H9 (cell line): ENCODE measurements at regions not wholly inside any gene's neighbourhood (a gene's known extent, or its start where the extent isn't known, plus 50 kb on each side); places are given as distances from the start of the nearest gene placed in this dataset.

Source experiments
- DNase-seq: peaks from one replicate; pipeline ENCODE4 v3.0.0-alpha.2; 2017
- H2AFZ ChIP-seq: one replicate; pipeline ENCODE4 v1.6.1; 2013; ENCODE audit warnings: mild to moderate bottlenecking, low read length, control low read depth, moderate library complexity
- H2AK5ac ChIP-seq: 2 replicates; pipeline ENCODE4 v1.6.1; 2013; ENCODE audit warnings: low read length, control low read depth, mixed read lengths; ENCODE audit not compliant: insufficient read length
- H2BK120ac ChIP-seq: one replicate; pipeline ENCODE4 v1.6.1; 2013; ENCODE audit warnings: low read depth, mild to moderate bottlenecking, low read length, control low read depth, inconsistent platforms; ENCODE audit not compliant: poor library complexity, severe bottlenecking
- H2BK12ac ChIP-seq: 2 replicates; pipeline ENCODE4 v1.6.1; 2013; ENCODE audit warnings: low read length, control low read depth, mixed read lengths, low read depth; ENCODE audit not compliant: insufficient read length
- H2BK15ac ChIP-seq: 2 replicates; pipeline ENCODE4 v1.6.1; 2013; ENCODE audit warnings: low read depth, low read length, control low read depth
- H2BK20ac ChIP-seq: one replicate; pipeline ENCODE4 v1.6.1; 2013; ENCODE audit warnings: low read depth, mild to moderate bottlenecking, low read length, control low read depth, inconsistent platforms; ENCODE audit not compliant: poor library complexity, severe bottlenecking
- H2BK5ac ChIP-seq: 2 replicates; pipeline ENCODE4 v1.6.1; 2013; ENCODE audit warnings: low read length, control low read depth, mixed read lengths; ENCODE audit not compliant: insufficient read length
- H3K14ac ChIP-seq: 2 replicates; pipeline ENCODE4 v1.6.1; 2013; ENCODE audit warnings: low read length, control low read depth; ENCODE audit not compliant: insufficient read depth
- H3K18ac ChIP-seq: 2 replicates; pipeline ENCODE4 v1.6.1; 2013; ENCODE audit warnings: low read depth, mild to moderate bottlenecking, mixed read lengths, low read length, control low read depth; ENCODE audit not compliant: insufficient read length
- H3K23ac ChIP-seq: 2 replicates; pipeline ENCODE4 v1.6.1; 2013; ENCODE audit warnings: low read length, control low read depth, mixed read lengths, low read depth; ENCODE audit not compliant: insufficient read length
- H3K23me2 ChIP-seq: 2 replicates; pipeline ENCODE4 v1.6.1; 2013; ENCODE audit warnings: low read depth, mild to moderate bottlenecking, mixed read lengths, low read length, control low read depth; ENCODE audit not compliant: insufficient read length, poor library complexity, severe bottlenecking
- H3K27ac ChIP-seq: 2 replicates; pipeline ENCODE4 v1.5.1; 2013; ENCODE audit warnings: low read length, control low read depth, mixed read lengths, low read depth; ENCODE audit not compliant: insufficient read length
- H3K27me3 ChIP-seq: 2 replicates; pipeline ENCODE4 v1.6.1; 2013; ENCODE audit warnings: low read length, control low read depth, inconsistent platforms; ENCODE audit not compliant: insufficient read depth
- H3K4ac ChIP-seq: 2 replicates; pipeline ENCODE4 v1.6.1; 2013; ENCODE audit warnings: low read depth, mild to moderate bottlenecking, control low read depth, inconsistent platforms, low read length, moderate library complexity
- H3K4me1 ChIP-seq: 2 replicates; pipeline ENCODE4 v1.6.1; 2013; ENCODE audit warnings: low read length, control low read depth, inconsistent platforms; ENCODE audit not compliant: insufficient read depth
- H3K4me2 ChIP-seq: 2 replicates; pipeline ENCODE4 v1.6.1; 2013; ENCODE audit warnings: low read length, control low read depth, mixed read lengths; ENCODE audit not compliant: insufficient read length, insufficient read depth
- H3K56ac ChIP-seq: 2 replicates; pipeline ENCODE4 v1.6.1; 2013; ENCODE audit warnings: low read depth, mild to moderate bottlenecking, mixed read lengths, low read length, control low read depth; ENCODE audit not compliant: insufficient read length
- H3K79me1 ChIP-seq: 2 replicates; pipeline ENCODE4 v1.6.1; 2013; ENCODE audit warnings: low read depth, mild to moderate bottlenecking, moderate library complexity, low read length, control low read depth, inconsistent platforms; ENCODE audit not compliant: insufficient read depth, poor library complexity, severe bottlenecking
- H3K79me2 ChIP-seq: 2 replicates; pipeline ENCODE4 v1.6.1; 2013; ENCODE audit warnings: low read length, control low read depth, inconsistent platforms; ENCODE audit not compliant: insufficient read depth
- H3K9ac ChIP-seq: 2 replicates; pipeline ENCODE4 v1.6.1; 2013; ENCODE audit warnings: low read length, control low read depth, mixed read lengths; ENCODE audit not compliant: insufficient read length; ENCODE audit errors: extremely low read depth
- H3K9me3 ChIP-seq: one replicate; pipeline ENCODE4 v1.6.1; 2013; ENCODE audit warnings: low read depth, low read length, inconsistent platforms; ENCODE audit not compliant: control insufficient read depth
- H3T11ph ChIP-seq: one replicate; pipeline ENCODE4 v1.6.1; 2013; ENCODE audit warnings: mild to moderate bottlenecking, low read length, control low read depth, inconsistent platforms
- H4K20me1 ChIP-seq: one replicate; pipeline ENCODE4 v1.6.1; 2013; ENCODE audit not compliant: control insufficient read depth, insufficient read length, insufficient read depth
- H4K5ac ChIP-seq: 2 replicates; pipeline ENCODE4 v1.6.1; 2013; ENCODE audit warnings: low read depth, mild to moderate bottlenecking, mixed read lengths, low read length, control low read depth; ENCODE audit not compliant: insufficient read length
- H4K8ac ChIP-seq: replicated peaks from 2 replicates; pipeline ENCODE4 v1.6.1; 2013; ENCODE audit warnings: low read length, control low read depth, mixed read lengths, low read depth; ENCODE audit not compliant: insufficient read length
- H4K91ac ChIP-seq: 2 replicates; pipeline ENCODE4 v1.6.1; 2013; ENCODE audit warnings: low read depth, mild to moderate bottlenecking, moderate library complexity, mixed read lengths, low read length, control low read depth; ENCODE audit not compliant: insufficient read length
- H3K27ac Mint-ChIP-seq, 3 experiments: 2 replicates in 2 of 3; 3 replicates in 1 of 3; pipeline ENCODE4 v1.8.0; 2020 to 2021; ENCODE audit warnings: mixed read lengths in 3 of 3, mild to moderate bottlenecking in 1 of 3, moderate library complexity in 1 of 3
- H3K27me3 Mint-ChIP-seq: 2 replicates; pipeline ENCODE4 v1.8.0; 2021; ENCODE audit warnings: low read depth, mild to moderate bottlenecking, moderate library complexity, mixed read lengths
- H3K36me3 Mint-ChIP-seq, 3 experiments: 2 replicates in 2 of 3; 3 replicates in 1 of 3; pipeline ENCODE4 v1.8.0; 2020 to 2021; ENCODE audit warnings: low read depth in 3 of 3, mixed read lengths in 3 of 3; ENCODE audit not compliant: insufficient read depth in 1 of 3
- H3K4me1 Mint-ChIP-seq, 2 experiments: 2 replicates each; pipeline ENCODE4 v1.8.0; 2020; ENCODE audit warnings: mixed read lengths in 2 of 2
- H3K4me3 Mint-ChIP-seq, 2 experiments: 2 replicates in 1 of 2; 3 replicates in 1 of 2; pipeline ENCODE4 v1.8.0; 2020 to 2021; ENCODE audit warnings: mild to moderate bottlenecking in 2 of 2, mixed read lengths in 2 of 2, moderate library complexity in 1 of 2
- H3K9me3 Mint-ChIP-seq, 2 experiments: 2 replicates in 1 of 2; 3 replicates in 1 of 2; pipeline ENCODE4 v1.8.0; 2020; ENCODE audit warnings: mild to moderate bottlenecking in 2 of 2, mixed read lengths in 2 of 2, moderate library complexity in 1 of 2
- WGBS: extraction: QIAGEN DNeasy Blood & Tissue Kit; methylation state at CpG from one replicate; pipeline ENCODE4 v1.1.7; 2013; ENCODE audit warnings: missing lambda C conversion rate, low lambda C conversion rate, mixed read lengths; ENCODE audit not compliant: insufficient read length; ENCODE audit errors: extremely low coverage; 5-methylcytosine and 5-hydroxymethylcytosine counted together
- TF ChIP-seq, protein P1 (sequence below): fragments of 200-600 bp; sonication (generic); conservative IDR thresholded peaks from 3 replicates; pipeline ENCODE4 v1.8.0; 2021; ENCODE audit warnings: antibody characterized with exemption, mild to moderate bottlenecking

GRCh38 chr1:165067829-165068228 is 288.7 kb downstream of the LMX1A start:
- H3K27me3 ChIP-seq = peaks cover 5% of the 10 kb centered on the region; the same call in 1 of the 2 replicates

More at GRCh38 chr1:165067829-165068228, 288.7 kb downstream of the LMX1A start:
- Mint-ChIP-seq H3K4me1 (peaks cover 9 to 10% of the 10 kb centered on the region in 2 experiments), H3K4me3 (no peak overlapping the region), H3K9me3 (no peaks in the 10 kb centered on the region), H3K36me3 (no peaks in the 10 kb centered on the region), H3K27me3 (peaks cover 34% of the 10 kb centered on the region), H3K27ac (no peak overlapping the region)
- Histone ChIP-seq H3K27ac (no peak overlapping the region), H3K18ac (no peak overlapping the region), H2AK5ac (no peak overlapping the region), H3K9me3 (no peaks in the 10 kb centered on the region), H3K9ac (no peak overlapping the region), H4K20me1 (no peaks in the 10 kb centered on the region), H3K23ac (no peak overlapping the region), H3K79me2 (no peaks in the 10 kb centered on the region), H2BK12ac (no peak overlapping the region), H4K91ac (no peak overlapping the region), H2BK120ac (no peak overlapping the region), H2BK5ac (no peak overlapping the region), H4K5ac (no peak overlapping the region), H3K4me2 (no peak overlapping the region), H2BK20ac (no peak overlapping the region), H3K14ac (no peak overlapping the region), H4K8ac (no peak overlapping the region), H3K23me2 (no peaks in the 10 kb centered on the region), H2BK15ac (no peak overlapping the region), H3K56ac (no peak overlapping the region), H2AFZ (no peak overlapping the region), H3K4me1 (peaks cover 6% of the 10 kb centered on the region; the same call in 1 of the 2 replicates), H3K4ac (no peak overlapping the region), H3K79me1 (no peaks in the 10 kb centered on the region), H3T11ph (no peak overlapping the region)
- TF ChIP-seq, protein P1, sequence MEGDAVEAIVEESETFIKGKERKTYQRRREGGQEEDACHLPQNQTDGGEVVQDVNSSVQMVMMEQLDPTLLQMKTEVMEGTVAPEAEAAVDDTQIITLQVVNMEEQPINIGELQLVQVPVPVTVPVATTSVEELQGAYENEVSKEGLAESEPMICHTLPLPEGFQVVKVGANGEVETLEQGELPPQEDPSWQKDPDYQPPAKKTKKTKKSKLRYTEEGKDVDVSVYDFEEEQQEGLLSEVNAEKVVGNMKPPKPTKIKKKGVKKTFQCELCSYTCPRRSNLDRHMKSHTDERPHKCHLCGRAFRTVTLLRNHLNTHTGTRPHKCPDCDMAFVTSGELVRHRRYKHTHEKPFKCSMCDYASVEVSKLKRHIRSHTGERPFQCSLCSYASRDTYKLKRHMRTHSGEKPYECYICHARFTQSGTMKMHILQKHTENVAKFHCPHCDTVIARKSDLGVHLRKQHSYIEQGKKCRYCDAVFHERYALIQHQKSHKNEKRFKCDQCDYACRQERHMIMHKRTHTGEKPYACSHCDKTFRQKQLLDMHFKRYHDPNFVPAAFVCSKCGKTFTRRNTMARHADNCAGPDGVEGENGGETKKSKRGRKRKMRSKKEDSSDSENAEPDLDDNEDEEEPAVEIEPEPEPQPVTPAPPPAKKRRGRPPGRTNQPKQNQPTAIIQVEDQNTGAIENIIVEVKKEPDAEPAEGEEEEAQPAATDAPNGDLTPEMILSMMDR = no peak
- no peak for DNase-seq
- no CpG with 5 or more reads among the region's 2 CpGs for WGBS
